ENCODE measurements at regions not wholly inside any gene's neighbourhood (a gene's known extent, or its start where the extent isn't known, plus 50 kb on each side); places are given as distances from the start of the nearest gene placed in this dataset.

DNA sequence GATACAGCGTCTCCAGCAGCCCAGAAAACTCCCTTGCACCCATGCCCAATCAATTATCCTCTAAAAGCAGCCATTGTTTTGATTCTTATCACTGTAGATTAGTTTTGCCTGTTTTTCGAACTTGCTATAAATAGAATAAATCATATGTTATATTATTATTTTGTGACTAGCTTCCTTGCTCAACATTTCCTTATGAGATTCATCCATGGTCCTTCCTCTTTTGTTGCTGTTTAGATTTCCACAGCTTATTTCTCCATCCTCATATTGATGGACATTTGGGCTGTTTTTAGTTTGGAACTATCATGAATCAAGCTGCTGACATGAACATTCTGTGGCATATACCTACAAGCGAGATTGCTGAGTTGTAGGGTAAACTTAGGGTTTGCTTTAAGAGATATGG lies 595.3 kb downstream of the BCOR start:
- ATAC-seq (no peak), DNase-seq (no peak)
- intact Hi-C loops (cut with DNase I), result no loop called here
- Histone ChIP-seq H3K27me3 (no peaks in the 10 kb centered on the region), H3K4me1 (no peaks in the 10 kb centered on the region), H3K9me3 (no peaks in the 10 kb centered on the region), H3K27ac (no peak overlapping the region), H3K4me3 (no peak overlapping the region), H3K36me3 (replicated peaks in 1 of 2; ENCODE audit: insufficient read depth in 1 of 2, low read depth in 2 of 2) (no peaks in the 10 kb centered on the region)
- 53 to 54% methylated on average over 3 of the region's 3 CpGs for WGBS, 2 donors
- TF ChIP-seq CTCF (IDR thresholded peaks at IDR 0.05) (no peak), POLR2A (IDR thresholded peaks at IDR 0.05) (no peak)

DNA sequence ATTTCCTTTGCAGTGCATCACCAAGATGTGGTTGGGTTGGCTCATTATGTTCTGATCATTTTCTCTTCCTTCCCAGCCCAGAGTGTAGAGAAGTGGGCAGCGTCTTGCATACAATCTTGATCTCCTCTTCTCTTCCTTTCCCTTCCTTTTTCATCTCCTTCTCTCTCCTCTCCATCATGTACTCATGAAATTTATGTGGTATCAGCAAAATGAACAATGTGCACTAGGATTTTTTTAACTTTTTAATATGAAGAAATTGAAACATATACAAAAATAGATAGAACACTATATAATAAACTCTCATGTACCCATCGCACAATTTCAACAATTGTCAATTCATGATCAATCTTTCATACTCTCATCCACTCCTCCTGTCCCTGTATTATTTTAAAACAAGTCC lies 593.5 kb downstream of the BCOR start:
- H3K36me3 ChIP-seq (replicated peaks in 1 of 2; ENCODE audit: insufficient read depth in 1 of 2, low read depth in 2 of 2), result no peaks in the 10 kb centered on the region
- no peak overlapping the region for H3K4me3 ChIP-seq
- ATAC-seq (no peak), DNase-seq (no peak)
- no peak for TF ChIP-seq CTCF (IDR thresholded peaks at IDR 0.05)
- no peak for TF ChIP-seq POLR2A (IDR thresholded peaks at IDR 0.05)
- H3K27ac ChIP-seq, result no peak overlapping the region
- no peaks in the 10 kb centered on the region for H3K27me3 ChIP-seq
- H3K9me3 ChIP-seq, result no peaks in the 10 kb centered on the region
- intact Hi-C loops (cut with DNase I), result no loop called here
- WGBS, 2 donors, result 47 to 78% methylated on average over 2 of the region's 2 CpGs
- no peaks in the 10 kb centered on the region for H3K4me1 ChIP-seq

- H3K27ac ChIP-seq, result no peak overlapping the region
- DNase-seq, result no peak
- H3K27me3 ChIP-seq, result no peaks in the 10 kb centered on the region
- TF ChIP-seq CTCF (IDR thresholded peaks at IDR 0.05) (no peak), POLR2A (IDR thresholded peaks at IDR 0.05) (no peak)
- WGBS, 2 donors, result 60 to 67% methylated on average over 4 to 5 of the region's 5 CpGs
- ATAC-seq, result no peak
- no peaks in the 10 kb centered on the region for H3K9me3 ChIP-seq
- intact Hi-C loops (cut with DNase I), result no loop called here
- H3K4me3 ChIP-seq, result no peak overlapping the region
- H3K4me1 ChIP-seq, result no peaks in the 10 kb centered on the region
- no peaks in the 10 kb centered on the region for H3K36me3 ChIP-seq (replicated peaks in 1 of 2; ENCODE audit: insufficient read depth in 1 of 2, low read depth in 2 of 2)
Measured at GRCh38 chrX:39504850-39505259, 592.9 kb downstream of the BCOR start.

GRCh38 chrX:39506131-39506530 lies 591.6 kb downstream of the BCOR start:
- ATAC-seq (no peak), DNase-seq (no peak)
- TF ChIP-seq POLR2A (IDR thresholded peaks at IDR 0.05), result no peak
- TF ChIP-seq CTCF (IDR thresholded peaks at IDR 0.05), result no peak
- intact Hi-C loops (cut with DNase I), result no loop called here
- no peaks in the 10 kb centered on the region for H3K9me3 ChIP-seq
- H3K4me1 ChIP-seq, result no peaks in the 10 kb centered on the region
- H3K27me3 ChIP-seq, result no peaks in the 10 kb centered on the region
- no peak overlapping the region for H3K4me3 ChIP-seq
- H3K27ac ChIP-seq, result no peak overlapping the region
- WGBS, 2 donors, result 85 to 89% methylated on average over 8 to 9 of the region's 9 CpGs
- H3K36me3 ChIP-seq (replicated peaks in 1 of 2; ENCODE audit: insufficient read depth in 1 of 2, low read depth in 2 of 2), result no peaks in the 10 kb centered on the region

- ATAC-seq (no peak), DNase-seq (no peak)
- intact Hi-C loops (cut with DNase I), result no loop called here
- WGBS, 2 donors, result 90 to 97% methylated on average over 2 to 5 of the region's 8 CpGs
- Histone ChIP-seq H3K36me3 (replicated peaks in 1 of 2; ENCODE audit: insufficient read depth in 1 of 2, low read depth in 2 of 2) (no peaks in the 10 kb centered on the region), H3K27ac (no peak overlapping the region), H3K27me3 (no peaks in the 10 kb centered on the region), H3K4me3 (no peak overlapping the region), H3K4me1 (no peaks in the 10 kb centered on the region), H3K9me3 (no peaks in the 10 kb centered on the region)
- TF ChIP-seq CTCF (IDR thresholded peaks at IDR 0.05), result no peak
Measured at GRCh38 chrX:39507034-39507433, 590.7 kb downstream of the BCOR start.

Measured in body of pancreas (tissue), 4 donors.